Inflammatory macrophage (primary cell): ENCODE measurements at regions not wholly inside any gene's neighbourhood (a gene's known extent, or its start where the extent isn't known, plus 50 kb on each side); places are given as distances from the start of the nearest gene placed in this dataset.
"Not testable (repeated sequence)": the region's sequence is repeated elsewhere in the genome, so short reads cannot be mapped to it uniquely, and the experiment has no call there.

Experiments
- DNase-seq, 2 donors: peaks; one replicate each; pipeline ENCODE4 v3.0.0-alpha.2; 2020 to 2022

- DNase-seq = no peak
Observed at GRCh38 chr9:717722-718121, 123.8 kb upstream of the DMRT1 start.

- no peak for DNase-seq
Observed at GRCh38 chr9:720239-720881, 121.1 kb upstream of the DMRT1 start.

- DNase-seq = no peak
Observed at GRCh38 chr9:722388-722980, 119.0 kb upstream of the DMRT1 start.

- DNase-seq = not testable (repeated sequence)
Observed at GRCh38 chr9:724461-724860, 117.0 kb upstream of the DMRT1 start.

- no peak for DNase-seq
Observed at GRCh38 chr9:726005-726404, 115.5 kb upstream of the DMRT1 start.

- DNase-seq = no peak
Observed at GRCh38 chr9:727767-728166, 113.7 kb upstream of the DMRT1 start.

- no peak for DNase-seq
Observed at GRCh38 chr9:728535-728934, 113.0 kb upstream of the DMRT1 start.

GRCh38 chr9:731474-731873, 110.0 kb upstream of the DMRT1 start:
- no peak for DNase-seq

GRCh38 chr9:734831-735511, 106.5 kb upstream of the DMRT1 start:
- no peak for DNase-seq

- DNase-seq = no peak
Observed at GRCh38 chr9:737400-738120, 103.9 kb upstream of the DMRT1 start.

GRCh38 chr9:738209-738915, 103.1 kb upstream of the DMRT1 start:
- no peak for DNase-seq

GRCh38 chr9:739362-739761, 102.1 kb upstream of the DMRT1 start:
- no peak for DNase-seq

GRCh38 chr9:740221-740620, 101.3 kb upstream of the DMRT1 start:
- DNase-seq = no peak

- no peak for DNase-seq
Observed at GRCh38 chr9:742104-742503, 99.4 kb upstream of the DMRT1 start.

- no peak for DNase-seq
Observed at GRCh38 chr9:742914-743589, 98.4 kb upstream of the DMRT1 start.

- no peak for DNase-seq
Observed at GRCh38 chr9:744046-744712, 97.3 kb upstream of the DMRT1 start.

GRCh38 chr9:744790-745484, 96.6 kb upstream of the DMRT1 start:
- no peak for DNase-seq

GRCh38 chr9:745761-746380, 95.6 kb upstream of the DMRT1 start:
- DNase-seq = no peak

- DNase-seq = no peak
Observed at GRCh38 chr9:746661-747434, 94.6 kb upstream of the DMRT1 start.

- DNase-seq = no peak
Observed at GRCh38 chr9:747567-747966, 93.9 kb upstream of the DMRT1 start.
